Amniotic stem cell (primary cell): ENCODE measurements at regions not wholly inside any gene's neighbourhood (a gene's known extent, or its start where the extent isn't known, plus 50 kb on each side); places are given as distances from the start of the nearest gene placed in this dataset.

Experiments
- DNase-seq: peaks from one replicate; lab custom pipeline; 2025; lab: John Stamatoyannopoulos, UW

GRCh38 chr5:120413686-120414085, 50.4 kb upstream of the PRR16 start:
- no peak for DNase-seq
